ENCODE measurements at regions not wholly inside any gene's neighbourhood (a gene's known extent, or its start where the extent isn't known, plus 50 kb on each side); places are given as distances from the start of the nearest gene placed in this dataset.
A peak's percentile ranks its signal among the peaks of the same experiment; 100 is the strongest.
"Not testable (repeated sequence)": the region's sequence is repeated elsewhere in the genome, so short reads cannot be mapped to it uniquely, and the experiment has no call there.

- no peaks in the 10 kb centered on the region for H3K36me3 ChIP-seq (ENCODE audit: insufficient read depth in 1 of 2, low read depth in 1 of 2)
- 56 to 62% (median 62%) methylated on average over 9 of the region's 9 CpGs for WGBS, 3 donors
- no peak for TF ChIP-seq CTCF (IDR thresholded peaks at IDR 0.05)
- no peak overlapping the region for H3K27ac ChIP-seq
- H3K27me3 ChIP-seq (ENCODE audit: insufficient read depth in 3 of 3, low read length in 2 of 3), result no peaks in the 10 kb centered on the region
- intact Hi-C loops (cut with DNase I), result no loop called here
- DNase-seq (no peak), ATAC-seq (no peak)
- H3K4me1 ChIP-seq, result no peaks in the 10 kb centered on the region
- H3K9me3 ChIP-seq, result no peaks in the 10 kb centered on the region
- H3K4me3 ChIP-seq, result no peak overlapping the region
These were observed 126.4 kb upstream of the JADE1 start for GRCh38 chr4:128682942-128683666.

- TF ChIP-seq CTCF (IDR thresholded peaks at IDR 0.05), result no peak
- no peak overlapping the region for H3K4me3 ChIP-seq
- peaks cover 7% of the 10 kb centered on the region for H3K4me1 ChIP-seq
- H3K27me3 ChIP-seq (ENCODE audit: insufficient read depth in 3 of 3, low read length in 2 of 3), result no peaks in the 10 kb centered on the region
- no peaks in the 10 kb centered on the region for H3K36me3 ChIP-seq (ENCODE audit: insufficient read depth in 1 of 2, low read depth in 1 of 2)
- no peak for ATAC-seq
- no peaks in the 10 kb centered on the region for H3K9me3 ChIP-seq
- no peak overlapping the region for H3K27ac ChIP-seq
- intact Hi-C loops (cut with DNase I), result no loop called here
- 70 to 87% (median 84%) methylated on average over 1 of the region's 1 CpG for WGBS, 3 donors
- no peak for DNase-seq
These were observed 133.4 kb upstream of the JADE1 start for GRCh38 chr4:128676095-128676494.

GRCh38 chr4:128675083-128675482 is 134.4 kb upstream of the JADE1 start:
- Histone ChIP-seq H3K9me3 (no peaks in the 10 kb centered on the region), H3K4me3 (no peak overlapping the region), H3K27ac (no peak overlapping the region), H3K27me3 (ENCODE audit: insufficient read depth in 3 of 3, low read length in 2 of 3) (no peaks in the 10 kb centered on the region), H3K36me3 (ENCODE audit: insufficient read depth in 1 of 2, low read depth in 1 of 2) (no peaks in the 10 kb centered on the region), H3K4me1 (peaks cover 7% of the 10 kb centered on the region)
- DNase-seq (no peak), ATAC-seq (peak in 3 of 4 donors; percentile 66 to 86 (median 85))
- WGBS, 3 donors, result 18 to 67% (median 34%) methylated on average over 1 of the region's 1 CpG
- intact Hi-C loops (cut with DNase I), result no loop called here
- peak; percentile 43 for TF ChIP-seq CTCF (IDR thresholded peaks at IDR 0.05)

- H3K27me3 ChIP-seq (ENCODE audit: insufficient read depth in 3 of 3, low read length in 2 of 3); H3K4me1 ChIP-seq; ATAC-seq; H3K36me3 ChIP-seq (ENCODE audit: insufficient read depth in 1 of 2, low read depth in 1 of 2); H3K27ac ChIP-seq; H3K9me3 ChIP-seq; intact Hi-C loops (cut with DNase I); DNase-seq; H3K4me3 ChIP-seq: not testable (repeated sequence)
- 78 to 95% (median 89%) methylated on average over 7 of the region's 7 CpGs for WGBS, 3 donors
These were observed 136.3 kb upstream of the JADE1 start for GRCh38 chr4:128673159-128673558.

GRCh38 chr4:128672596-128672995 is 136.9 kb upstream of the JADE1 start:
- H3K36me3 ChIP-seq (ENCODE audit: insufficient read depth in 1 of 2, low read depth in 1 of 2); H3K4me1 ChIP-seq; intact Hi-C loops (cut with DNase I); H3K4me3 ChIP-seq; ATAC-seq; H3K27ac ChIP-seq; DNase-seq; H3K9me3 ChIP-seq; H3K27me3 ChIP-seq (ENCODE audit: insufficient read depth in 3 of 3, low read length in 2 of 3): not testable (repeated sequence)
- 89 to 97% (median 94%) methylated on average over 10 to 22 of the region's 22 CpGs for WGBS, 3 donors

- H3K27me3 ChIP-seq (ENCODE audit: insufficient read depth in 3 of 3, low read length in 2 of 3), result no peaks in the 10 kb centered on the region
- no peaks in the 10 kb centered on the region for H3K36me3 ChIP-seq (ENCODE audit: insufficient read depth in 1 of 2, low read depth in 1 of 2)
- ATAC-seq, result no peak
- peaks cover 7% of the 10 kb centered on the region for H3K4me1 ChIP-seq
- no peak overlapping the region for H3K27ac ChIP-seq
- H3K4me3 ChIP-seq, result no peak overlapping the region
- DNase-seq, result no peak
- intact Hi-C loops (cut with DNase I), result no loop called here
- no peak for TF ChIP-seq CTCF (IDR thresholded peaks at IDR 0.05)
- H3K9me3 ChIP-seq, result no peaks in the 10 kb centered on the region
- WGBS, 3 donors, result 69 to 82% (median 74%) methylated on average over 4 of the region's 4 CpGs
These were observed 139.0 kb upstream of the JADE1 start for GRCh38 chr4:128670513-128670912.
